Activated T-helper 2 cell treated with anti-CD3 and anti-CD28 coated beads, Interferon-gamma antibody, Interleukin-2, Interleukin-4, amounts not matched to agents 10 μg/mL and 5 μg/mL and 100 μg/mL, durations not matched to agents 14 hours and 24 hours and 36 hours (primary cell): ENCODE measurements at regions not wholly inside any gene's neighbourhood (a gene's known extent, or its start where the extent isn't known, plus 50 kb on each side); places are given as distances from the start of the nearest gene placed in this dataset.
"Not testable (repeated sequence)": the region's sequence is repeated elsewhere in the genome, so short reads cannot be mapped to it uniquely, and the experiment has no call there.

Source experiments
- DNase-seq: peaks from one replicate; pipeline ENCODE4 v3.0.0; 2021; ENCODE audit warnings: low spot score
- H3K27ac Mint-ChIP-seq: one replicate; pipeline ENCODE4 v1.8.0; 2021; ENCODE audit warnings: mixed read lengths
- H3K27me3 Mint-ChIP-seq: one replicate; pipeline ENCODE4 v1.8.0; 2021; ENCODE audit warnings: low read depth, mixed read lengths
- H3K36me3 Mint-ChIP-seq: one replicate; pipeline ENCODE4 v1.8.0; 2021; ENCODE audit warnings: low read depth, mixed read lengths
- H3K4me1 Mint-ChIP-seq: one replicate; pipeline ENCODE4 v1.8.0; 2021; ENCODE audit warnings: low read depth, mixed read lengths
- H3K4me3 Mint-ChIP-seq: one replicate; pipeline ENCODE4 v1.8.0; 2021; ENCODE audit warnings: low read depth, mild to moderate bottlenecking, moderate library complexity, mixed read lengths
- H3K9me3 Mint-ChIP-seq: one replicate; pipeline ENCODE4 v1.8.0; 2021; ENCODE audit warnings: mixed read lengths
- intact Hi-C: fragments of 100-400 bp; cut with micrococcal nuclease; formaldehyde crosslinking; loops from one replicate; pipeline ENCODE4 v1.15.1; 2023

GRCh38 chr9:33731625-33732024 is 63.7 kb upstream of the PRSS3 start:
- Mint-ChIP-seq H3K4me3 (no peak overlapping the region), H3K9me3 (peaks cover 5% of the 10 kb centered on the region), H3K36me3 (no peaks in the 10 kb centered on the region), H3K27me3 (peaks cover 13% of the 10 kb centered on the region), H3K27ac (no peak overlapping the region), H3K4me1 (no peaks in the 10 kb centered on the region)
- intact Hi-C loops = no loop called here
- no peak for DNase-seq

GRCh38 chr9:33734247-33734940 is 61.0 kb upstream of the PRSS3 start:
- not testable (repeated sequence) for H3K9me3 Mint-ChIP-seq

DNA sequence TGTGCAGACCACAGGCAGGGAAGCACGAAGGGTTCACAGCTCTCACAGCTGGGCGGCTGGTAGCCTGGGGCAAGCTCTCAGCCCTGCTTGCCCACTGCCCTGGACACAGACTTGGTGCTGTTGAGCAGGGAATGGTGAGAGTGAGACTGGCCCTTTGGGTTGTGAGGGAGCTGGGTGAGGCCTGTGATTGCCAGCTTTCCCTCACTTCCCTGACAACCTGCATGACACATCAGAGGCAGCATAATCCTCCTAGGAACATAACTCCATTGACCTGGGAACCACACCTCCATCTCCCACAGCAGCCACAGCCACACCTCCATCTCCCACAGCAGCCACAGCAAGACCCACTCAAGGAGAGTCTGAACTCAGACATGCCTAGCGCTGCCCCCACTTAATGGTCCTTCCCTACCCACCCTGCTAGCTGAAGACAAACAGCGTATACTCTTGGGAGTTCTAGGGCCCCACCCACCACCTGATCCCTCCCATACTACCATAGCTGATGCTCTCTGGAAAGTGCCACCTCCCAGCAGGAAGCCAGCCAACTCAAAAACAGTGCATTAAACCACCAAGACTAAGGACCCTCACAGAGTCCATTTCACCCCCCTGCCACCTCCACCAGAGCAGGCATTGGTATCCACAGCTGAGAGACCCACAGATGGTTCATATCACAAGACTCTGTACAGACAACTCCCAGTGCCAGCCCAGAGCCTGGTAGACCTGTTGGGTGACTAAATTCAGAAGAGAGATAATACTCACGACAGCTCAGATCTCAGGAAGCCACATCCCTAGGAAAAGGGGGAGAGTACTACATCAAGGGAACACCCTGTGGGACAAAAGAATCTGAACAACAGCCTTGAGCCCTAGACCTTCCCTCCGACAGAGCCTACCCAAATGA is 60.2 kb upstream of the PRSS3 start:
- H3K36me3 Mint-ChIP-seq, DNase-seq, H3K9me3 Mint-ChIP-seq, H3K4me3 Mint-ChIP-seq, intact Hi-C loops, H3K4me1 Mint-ChIP-seq, H3K27ac Mint-ChIP-seq: not testable (repeated sequence)
- H3K27me3 Mint-ChIP-seq = peaks cover 25% of the 10 kb centered on the region

More at GRCh38 chr9:33734247-33734940, 61.0 kb upstream of the PRSS3 start:
- H3K27ac Mint-ChIP-seq, DNase-seq, H3K36me3 Mint-ChIP-seq, H3K4me3 Mint-ChIP-seq, H3K4me1 Mint-ChIP-seq, intact Hi-C loops: not testable (repeated sequence)
- H3K27me3 Mint-ChIP-seq = peaks cover 21% of the 10 kb centered on the region

DNA sequence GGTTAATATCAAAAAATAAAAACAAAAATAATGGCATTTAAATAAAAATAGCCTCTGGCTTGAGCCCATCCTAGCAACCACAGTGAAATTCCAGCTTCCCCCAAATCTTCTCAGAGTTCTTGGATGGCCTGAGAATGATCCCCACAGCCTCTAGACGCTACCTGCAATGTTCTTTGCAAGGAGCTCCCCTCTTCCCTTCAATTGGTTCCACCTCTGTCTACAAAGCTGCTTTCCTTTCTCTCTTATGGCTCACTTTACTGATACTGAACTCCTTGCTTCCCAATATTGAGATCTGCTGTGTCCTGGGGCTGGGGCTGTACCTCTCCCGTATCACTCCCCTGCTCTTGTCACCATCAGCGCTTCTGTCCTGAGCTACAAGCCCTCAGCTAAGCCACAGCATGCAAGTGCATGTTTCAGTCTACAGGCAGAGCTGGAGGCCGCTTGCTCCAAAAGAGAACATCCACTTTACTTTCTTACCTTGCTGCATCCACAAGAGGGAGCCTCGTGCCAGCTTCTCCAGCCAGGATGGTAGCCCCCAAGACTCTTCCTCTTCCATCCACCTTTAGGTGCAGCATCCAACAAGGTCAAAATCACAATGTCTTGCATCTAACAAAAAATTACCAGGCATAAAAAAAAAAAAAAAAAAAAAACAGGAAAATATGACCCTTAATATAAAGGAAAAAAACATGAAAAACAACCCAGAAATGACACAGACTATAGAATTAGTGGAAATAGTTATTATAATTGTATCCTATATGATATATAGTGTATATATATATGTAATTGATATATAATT is 57.4 kb upstream of the PRSS3 start:
- intact Hi-C loops = loop anchor here (1.0 kb wide), 1 partner anchor 39 kb away; no protein-coding TSS in a partner anchor
- no peaks in the 10 kb centered on the region for H3K4me1 Mint-ChIP-seq

DNA sequence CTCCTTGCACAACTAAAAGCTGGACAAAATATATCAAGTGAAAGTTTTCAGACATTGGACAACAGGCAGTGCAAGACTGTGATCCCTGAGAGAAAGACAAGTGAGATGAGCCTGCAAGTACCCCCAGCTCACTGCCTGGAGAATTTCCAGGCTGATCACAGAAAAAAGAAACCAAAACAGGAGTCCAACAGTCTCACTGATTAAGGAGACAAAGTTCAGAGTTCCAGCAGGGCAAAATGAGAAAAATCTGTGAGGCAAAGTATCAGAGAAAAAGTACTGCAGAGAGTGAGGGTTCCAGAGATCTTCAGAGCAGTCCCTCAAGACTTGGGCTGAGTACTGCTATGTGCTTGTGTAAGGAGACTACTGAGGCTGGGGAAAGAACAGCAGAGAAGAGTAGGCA is 56.0 kb upstream of the PRSS3 start:
- DNase-seq = no peak
- no peak overlapping the region for H3K4me3 Mint-ChIP-seq
- H3K27me3 Mint-ChIP-seq = peaks cover 24% of the 10 kb centered on the region
- H3K9me3 Mint-ChIP-seq = peaks cover 5% of the 10 kb centered on the region
- no peaks in the 10 kb centered on the region for H3K36me3 Mint-ChIP-seq
- H3K27ac Mint-ChIP-seq = no peak overlapping the region
- no peaks in the 10 kb centered on the region for H3K4me1 Mint-ChIP-seq
- intact Hi-C loops = no loop called here

More for the DNA sequence above, 57.4 kb upstream of the PRSS3 start:
- no peaks in the 10 kb centered on the region for H3K36me3 Mint-ChIP-seq
- H3K9me3 Mint-ChIP-seq = peaks cover 5% of the 10 kb centered on the region
- peaks cover 21% of the 10 kb centered on the region for H3K27me3 Mint-ChIP-seq
- H3K27ac Mint-ChIP-seq = no peak overlapping the region
- no peak for DNase-seq
- no peak overlapping the region for H3K4me3 Mint-ChIP-seq

DNA sequence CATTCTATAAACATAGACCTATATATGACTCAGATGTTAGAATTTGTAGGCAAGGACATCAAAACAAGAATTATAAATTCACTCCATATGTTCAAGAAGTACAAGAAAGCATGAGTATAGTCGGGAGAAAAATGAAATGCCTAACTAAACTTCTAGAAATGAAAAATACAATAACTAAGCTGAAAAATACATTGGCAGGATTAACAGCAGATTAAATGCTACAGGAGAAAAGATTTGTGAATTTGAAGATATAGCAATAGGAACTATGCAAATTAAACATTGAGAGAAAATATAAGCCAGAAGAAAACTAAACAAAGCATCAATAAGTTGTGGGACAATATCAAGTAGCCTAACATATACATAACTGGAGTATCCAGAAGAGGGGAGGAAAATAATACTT is 55.3 kb upstream of the PRSS3 start:
- peaks cover 5% of the 10 kb centered on the region for H3K9me3 Mint-ChIP-seq
- H3K36me3 Mint-ChIP-seq = no peaks in the 10 kb centered on the region
- no peaks in the 10 kb centered on the region for H3K4me1 Mint-ChIP-seq
- H3K4me3 Mint-ChIP-seq = no peak overlapping the region
- intact Hi-C loops = no loop called here
- H3K27me3 Mint-ChIP-seq = peaks cover 24% of the 10 kb centered on the region
- no peak overlapping the region for H3K27ac Mint-ChIP-seq
- no peak for DNase-seq

DNA sequence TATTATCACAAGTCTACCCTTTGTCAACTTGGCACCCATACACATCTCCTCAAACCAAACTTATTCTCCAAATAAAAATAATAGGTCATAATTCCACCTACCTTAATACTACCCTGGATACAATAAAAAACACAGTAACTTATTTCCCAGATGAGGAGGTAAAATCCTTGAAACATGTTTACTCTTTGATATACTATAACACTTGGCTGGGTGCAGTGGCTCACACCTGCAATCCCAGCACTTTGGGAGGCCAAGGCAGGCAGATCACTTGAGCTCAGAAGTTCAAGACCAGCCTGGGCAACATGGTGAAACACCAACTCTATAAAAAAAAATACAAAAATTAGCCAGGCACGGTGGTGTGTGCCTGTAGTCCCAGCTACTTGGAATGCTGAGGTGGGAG is 54.4 kb upstream of the PRSS3 start:
- DNase-seq, intact Hi-C loops, H3K27ac Mint-ChIP-seq, H3K4me3 Mint-ChIP-seq, H3K36me3 Mint-ChIP-seq, H3K9me3 Mint-ChIP-seq, H3K4me1 Mint-ChIP-seq: not testable (repeated sequence)
- H3K27me3 Mint-ChIP-seq = peaks cover 27% of the 10 kb centered on the region

- intact Hi-C loops = no loop called here
- Mint-ChIP-seq H3K36me3 (no peaks in the 10 kb centered on the region), H3K27me3 (peaks cover 31% of the 10 kb centered on the region), H3K4me3 (no peak overlapping the region), H3K27ac (no peak overlapping the region), H3K4me1 (no peaks in the 10 kb centered on the region), H3K9me3 (peaks cover 5% of the 10 kb centered on the region)
- no peak for DNase-seq
These were observed 53.3 kb upstream of the PRSS3 start for GRCh38 chr9:33742051-33742450.

DNA sequence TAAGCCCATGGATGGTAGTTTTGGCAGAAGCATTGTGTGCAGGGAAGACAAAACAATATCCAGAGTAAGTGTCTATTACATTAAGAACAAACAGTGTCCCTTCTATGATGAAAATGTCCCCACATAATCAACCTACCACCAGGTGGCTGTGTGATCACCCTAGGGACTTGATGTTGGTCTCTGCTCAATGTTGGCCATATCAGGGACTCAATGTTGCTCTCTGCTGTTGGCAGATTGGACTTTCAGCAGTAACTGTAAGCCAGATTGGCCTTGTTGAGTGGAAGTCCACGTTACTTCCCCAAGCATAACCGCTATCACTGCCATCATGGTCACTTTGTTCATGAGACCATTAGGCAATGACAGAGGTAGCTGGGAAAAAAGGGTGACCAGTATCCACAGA is 52.8 kb upstream of the PRSS3 start:
- no peak for DNase-seq
- peaks cover 34% of the 10 kb centered on the region for H3K27me3 Mint-ChIP-seq

More for the DNA sequence above, 52.8 kb upstream of the PRSS3 start:
- no peaks in the 10 kb centered on the region for H3K4me1 Mint-ChIP-seq
- no peak overlapping the region for H3K4me3 Mint-ChIP-seq
- no peaks in the 10 kb centered on the region for H3K36me3 Mint-ChIP-seq
- H3K9me3 Mint-ChIP-seq = peaks cover 5% of the 10 kb centered on the region
- H3K27ac Mint-ChIP-seq = no peak overlapping the region
- intact Hi-C loops = no loop called here
